GM06990 (cell line): ENCODE measurements at regions not wholly inside any gene's neighbourhood (a gene's known extent, or its start where the extent isn't known, plus 50 kb on each side); places are given as distances from the start of the nearest gene placed in this dataset.

ENCODE experiments used
- DNase-seq: peaks from one replicate; pipeline ENCODE4 v3.0.0-alpha.2; 2011; ENCODE audit not compliant: insufficient read length; ENCODE audit errors: extremely low read depth
- H3K27me3 ChIP-seq: replicated peaks from 2 replicates; pipeline ENCODE4 v1.6.0; 2011; ENCODE audit warnings: low read length; ENCODE audit not compliant: control insufficient read depth, insufficient read depth
- H3K36me3 ChIP-seq: 2 replicates; pipeline ENCODE4 v1.5.1; 2011; ENCODE audit warnings: low read length; ENCODE audit not compliant: control insufficient read depth, insufficient read depth
- H3K4me3 ChIP-seq: replicated peaks from 2 replicates; pipeline ENCODE4 v1.5.1; 2011; ENCODE audit warnings: low read depth, mild to moderate bottlenecking, control low read depth, low read length
- CTCF ChIP-seq: IDR thresholded peaks from 2 replicates; pipeline ENCODE4 v1.5.1; 2011; ENCODE audit warnings: low read length, control low read depth, mild to moderate bottlenecking, inconsistent platforms; ENCODE audit not compliant: insufficient read depth, poor library complexity, severe bottlenecking

GRCh38 chr14:65269732-65270131, 142.8 kb upstream of the FUT8 start:
- TF ChIP-seq CTCF = no peak
- Histone ChIP-seq H3K27me3 (no peaks in the 10 kb centered on the region), H3K4me3 (no peak overlapping the region), H3K36me3 (no peaks in the 10 kb centered on the region)
- no peak for DNase-seq

- no peak for DNase-seq
- Histone ChIP-seq H3K27me3 (no peaks in the 10 kb centered on the region), H3K4me3 (no peak overlapping the region), H3K36me3 (no peaks in the 10 kb centered on the region)
- TF ChIP-seq CTCF = no peak
Measured at GRCh38 chr14:65277027-65277426, 135.5 kb upstream of the FUT8 start.

GRCh38 chr14:65277580-65278270, 134.8 kb upstream of the FUT8 start:
- no peak for TF ChIP-seq CTCF
- Histone ChIP-seq H3K27me3 (no peaks in the 10 kb centered on the region), H3K36me3 (no peaks in the 10 kb centered on the region), H3K4me3 (no peak overlapping the region)
- DNase-seq = no peak

GRCh38 chr14:65278589-65278988, 133.9 kb upstream of the FUT8 start:
- no peak for TF ChIP-seq CTCF
- no peaks in the 10 kb centered on the region for H3K27me3 ChIP-seq
- no peaks in the 10 kb centered on the region for H3K36me3 ChIP-seq
- H3K4me3 ChIP-seq = no peak overlapping the region
- DNase-seq = no peak

- Histone ChIP-seq H3K36me3 (no peaks in the 10 kb centered on the region), H3K27me3 (no peaks in the 10 kb centered on the region), H3K4me3 (no peak overlapping the region)
- no peak for DNase-seq
- TF ChIP-seq CTCF = no peak
Measured at GRCh38 chr14:65279510-65279909, 133.0 kb upstream of the FUT8 start.

GRCh38 chr14:65279958-65280357, 132.6 kb upstream of the FUT8 start:
- no peak overlapping the region for H3K4me3 ChIP-seq
- TF ChIP-seq CTCF = no peak
- H3K36me3 ChIP-seq = no peaks in the 10 kb centered on the region
- H3K27me3 ChIP-seq = no peaks in the 10 kb centered on the region
- no peak for DNase-seq
